HG02938 (cell line): ENCODE measurements at regions not wholly inside any gene's neighbourhood (a gene's known extent, or its start where the extent isn't known, plus 50 kb on each side); places are given as distances from the start of the nearest gene placed in this dataset.
"Not testable (repeated sequence)": the region's sequence is repeated elsewhere in the genome, so short reads cannot be mapped to it uniquely, and the experiment has no call there.

ENCODE experiments used
- ATAC-seq: cut with Tn5 transposase; IDR thresholded peaks from one replicate; pipeline ENCODE4 v1.9.1; 2021; ENCODE audit warnings: mild to moderate bottlenecking, moderate library complexity; ENCODE audit not compliant: unreplicated experiment

DNA sequence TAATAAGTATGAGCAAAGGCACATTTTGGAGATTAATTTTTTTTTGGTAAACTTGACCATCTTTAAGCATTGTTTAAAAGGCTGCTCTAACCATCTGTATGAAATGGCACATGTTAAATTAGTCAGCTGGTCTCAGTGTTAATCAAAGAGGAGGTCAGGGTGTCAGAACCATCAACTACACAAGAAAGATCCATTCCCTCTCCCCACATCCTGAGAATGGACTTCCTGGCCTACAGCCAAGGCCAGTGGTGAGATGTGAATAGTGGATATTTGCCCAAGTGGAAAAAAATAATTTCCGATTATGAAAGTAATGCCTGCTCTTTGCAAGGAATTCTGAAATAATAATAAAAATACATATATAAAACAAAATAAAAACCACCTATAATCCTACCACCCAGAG is 641.7 kb downstream of the NR2F2 start:
- ATAC-seq: no peak

DNA sequence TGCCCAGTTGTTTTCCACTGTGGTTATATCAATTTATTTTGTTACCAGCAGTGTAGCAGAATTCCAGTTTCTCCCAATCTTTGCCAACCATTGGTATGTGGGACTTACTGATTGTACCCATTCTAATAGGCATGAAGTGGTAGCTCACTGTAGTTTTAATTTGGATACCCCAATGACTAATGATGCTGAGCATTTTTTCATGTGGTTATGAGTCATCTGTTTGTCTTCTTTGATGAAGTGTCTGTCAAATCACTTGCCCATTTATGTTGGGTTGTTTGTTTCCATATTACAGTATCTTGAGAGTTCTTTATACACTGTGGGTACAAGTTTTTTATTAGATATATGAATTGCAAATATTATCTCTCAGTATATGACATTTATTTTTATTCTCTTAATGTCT is 644.3 kb downstream of the NR2F2 start:
- no peak for ATAC-seq

GRCh38 chr15:96977886-96978285 is 647.4 kb downstream of the NR2F2 start:
- no peak for ATAC-seq

DNA sequence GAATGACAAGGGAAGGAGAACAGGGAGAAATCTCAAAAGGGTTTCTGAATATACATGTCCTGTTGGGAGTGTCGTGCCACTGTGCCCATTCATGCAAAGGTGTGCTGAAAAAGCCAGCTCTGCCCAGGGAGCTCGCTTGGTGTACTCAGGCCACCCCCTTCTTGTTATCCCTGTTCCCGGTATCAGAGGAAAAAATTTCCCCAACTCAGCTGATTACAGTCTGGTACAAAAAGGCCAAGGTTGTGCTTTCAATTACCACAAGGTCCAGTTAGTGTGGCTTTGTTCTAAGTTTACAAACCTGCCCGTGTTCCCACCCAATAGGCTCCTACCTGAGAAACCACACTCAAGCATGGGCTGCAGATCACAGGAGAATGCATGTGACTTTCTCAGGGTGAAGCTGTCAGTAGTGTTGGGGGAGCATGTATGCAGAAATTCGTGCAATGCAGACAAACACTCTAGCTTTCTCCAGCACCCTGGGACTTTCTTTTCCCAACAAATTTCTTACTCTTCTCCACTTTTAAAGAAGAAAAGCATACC is 648.5 kb downstream of the NR2F2 start:
- no peak for ATAC-seq

GRCh38 chr15:96984121-96984671 is 653.7 kb downstream of the NR2F2 start:
- ATAC-seq: not testable (repeated sequence)

GRCh38 chr15:96992817-96993216 is 662.3 kb downstream of the NR2F2 start:
- no peak for ATAC-seq

- no peak for ATAC-seq
These were observed 667.0 kb downstream of the NR2F2 start for GRCh38 chr15:96997538-96997937.

GRCh38 chr15:97009031-97009431 is 678.5 kb downstream of the NR2F2 start:
- no peak for ATAC-seq

DNA sequence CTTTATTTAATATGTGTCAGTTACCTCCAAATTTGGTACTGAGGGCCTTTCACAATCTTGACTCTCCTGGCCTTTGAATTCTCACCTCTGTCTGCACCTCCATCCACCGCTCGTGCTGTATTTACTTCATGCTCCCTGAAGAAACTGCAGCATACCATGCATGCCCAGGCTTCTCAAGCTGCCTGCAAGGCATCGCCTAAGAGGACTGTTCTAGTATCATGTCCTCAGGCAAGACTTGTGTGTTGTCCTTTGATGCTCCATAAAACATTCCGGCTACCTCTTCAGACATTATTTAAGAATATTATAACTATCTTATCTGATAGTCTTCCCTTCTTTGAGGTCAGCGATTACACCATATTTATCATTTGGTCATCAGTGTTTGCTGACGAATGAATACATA is 682.5 kb downstream of the NR2F2 start:
- ATAC-seq: no peak

DNA sequence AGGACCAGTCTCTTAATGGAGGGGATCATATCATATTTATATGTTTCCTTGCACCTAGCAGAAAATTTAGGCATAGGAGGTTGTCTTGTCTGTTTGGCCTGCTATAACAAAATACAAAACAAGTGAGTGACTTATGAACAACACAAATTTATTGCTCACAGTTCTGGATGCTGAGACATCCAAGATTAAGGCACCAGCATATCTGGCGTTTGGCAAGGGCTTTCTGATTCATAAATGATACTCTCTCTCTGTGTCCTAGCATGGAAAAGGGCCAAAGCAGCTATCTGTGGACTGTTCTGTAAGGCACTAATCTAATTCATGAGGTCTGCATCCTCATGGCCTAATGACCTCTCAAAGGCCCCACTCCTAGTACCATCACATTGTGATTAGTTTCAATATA is 683.0 kb downstream of the NR2F2 start:
- no peak for ATAC-seq

DNA sequence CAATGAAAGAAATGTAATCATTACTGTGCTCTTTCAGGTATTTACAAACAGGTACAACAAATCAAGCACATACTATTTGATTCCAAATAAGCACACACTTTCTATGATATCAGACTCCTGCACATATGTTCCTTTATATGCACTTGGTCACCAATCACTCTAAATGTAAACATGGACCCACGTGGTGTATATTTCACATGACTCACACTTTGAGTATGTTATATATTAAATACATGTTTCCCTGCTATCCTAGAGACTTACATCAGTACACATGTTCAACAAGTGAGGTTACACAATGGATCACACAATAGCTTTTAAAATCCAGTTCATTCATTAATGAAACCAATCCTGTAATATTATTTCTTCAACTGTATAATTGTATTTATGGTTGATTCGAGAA is 683.5 kb downstream of the NR2F2 start:
- no peak for ATAC-seq

DNA sequence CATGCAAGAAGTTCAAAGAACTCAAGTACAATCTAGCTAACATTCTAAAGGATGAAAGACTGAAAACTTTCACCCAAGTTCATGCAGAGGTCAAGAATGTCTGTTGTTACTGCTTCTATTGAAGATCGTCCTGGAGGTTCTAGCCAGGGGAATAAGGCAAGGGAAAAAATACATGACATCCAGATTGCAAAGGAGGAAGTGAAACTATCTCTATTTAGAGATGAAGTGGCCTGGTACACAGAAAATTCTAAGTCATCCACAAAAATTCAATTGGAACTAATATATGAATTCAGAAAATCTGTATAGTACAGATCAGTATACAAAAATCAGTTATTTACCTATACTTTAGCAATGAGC is 693.0 kb downstream of the NR2F2 start:
- no peak for ATAC-seq

GRCh38 chr15:97026781-97027180 is 696.3 kb downstream of the NR2F2 start:
- no peak for ATAC-seq

GRCh38 chr15:97027772-97028171 is 697.3 kb downstream of the NR2F2 start:
- no peak for ATAC-seq

- ATAC-seq: no peak
These were observed 699.8 kb downstream of the NR2F2 start for GRCh38 chr15:97030251-97030650.

GRCh38 chr15:97036301-97036700 is 705.8 kb downstream of the NR2F2 start:
- no peak for ATAC-seq

DNA sequence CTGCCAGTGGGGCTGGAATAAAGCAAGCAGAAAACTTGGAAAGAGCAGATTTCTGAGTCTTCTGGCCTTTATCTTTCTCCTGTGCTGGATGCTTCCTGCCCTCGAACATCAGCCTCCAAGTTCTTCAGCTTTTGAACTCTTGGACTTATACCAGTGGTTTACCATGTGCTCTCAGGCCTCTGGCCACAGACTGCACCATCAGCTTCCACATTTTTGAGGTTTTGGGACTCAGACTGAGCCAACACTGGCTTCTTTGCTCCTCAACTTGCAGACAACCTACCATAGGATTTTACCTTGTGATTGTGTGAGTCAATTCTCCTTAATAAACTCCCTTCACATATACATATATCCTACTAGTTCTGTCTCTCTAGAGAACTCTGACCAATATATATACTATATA is 706.6 kb downstream of the NR2F2 start:
- no peak for ATAC-seq

- no peak for ATAC-seq
These were observed 715.3 kb downstream of the NR2F2 start for GRCh38 chr15:97045666-97046421.

DNA sequence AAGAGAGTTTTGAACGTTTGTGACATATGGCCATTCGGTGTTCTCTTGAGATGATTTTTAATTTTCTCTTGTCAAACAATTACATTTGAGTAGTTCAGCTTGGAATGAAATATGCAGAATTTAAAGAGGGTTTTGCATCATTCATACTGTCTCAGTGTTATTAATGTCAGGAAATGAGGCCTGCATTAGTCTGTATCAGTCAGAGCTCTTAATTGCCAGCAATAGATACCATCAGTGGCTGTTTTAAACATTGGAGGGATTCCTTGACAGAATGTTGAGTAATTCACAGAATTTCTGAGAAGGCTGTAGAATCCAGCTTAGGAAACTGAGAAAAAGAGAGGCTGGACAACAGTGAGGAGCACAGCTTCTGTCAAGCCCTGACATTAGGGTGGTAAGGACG is 722.0 kb downstream of the NR2F2 start:
- no peak for ATAC-seq

- ATAC-seq: no peak
These were observed 723.1 kb downstream of the NR2F2 start for GRCh38 chr15:97053635-97054034.

- ATAC-seq: no peak
These were observed 727.0 kb downstream of the NR2F2 start for GRCh38 chr15:97057503-97057902.

DNA sequence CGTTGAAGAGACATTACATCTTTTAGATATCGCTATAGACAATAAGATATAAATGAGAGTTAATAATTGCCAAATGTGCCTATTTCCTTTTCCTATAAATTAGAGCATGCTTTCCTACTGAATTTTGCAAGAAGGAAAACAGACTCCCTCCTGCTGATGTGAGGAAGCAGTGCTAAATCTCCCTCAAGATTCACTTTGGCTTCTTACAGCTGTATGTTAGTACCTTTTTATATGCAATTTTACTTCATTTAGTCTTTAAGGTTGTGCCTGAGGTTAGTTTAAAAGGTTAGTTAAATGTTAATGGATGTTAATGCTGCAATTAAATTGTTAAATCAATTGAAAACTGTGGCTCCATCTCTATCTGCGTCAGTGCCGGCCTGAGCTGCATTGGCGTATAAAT is 728.8 kb downstream of the NR2F2 start:
- no peak for ATAC-seq

GRCh38 chr15:97061392-97061791 is 730.9 kb downstream of the NR2F2 start:
- no peak for ATAC-seq
